Caco-2 (cell line): ENCODE measurements at regions not wholly inside any gene's neighbourhood (a gene's known extent, or its start where the extent isn't known, plus 50 kb on each side); places are given as distances from the start of the nearest gene placed in this dataset.

Experiments
- BruUV-seq: library from RNA; stranded (reverse); fragments of 400-500 nt; replicated peaks from 2 replicates; lab custom pipeline; 2021; lab: Mats Ljungman, UMichigan
- CTCF ChIA-PET: fragments of 300-600 bp; sonication (Branson Sonifier 250); formaldehyde crosslinking; loops from one replicate; lab custom pipeline; 2022; ENCODE audit warnings: antibody characterized with exemption; lab: Charles Lee
- POLR2A ChIA-PET: fragments of 300-600 bp; sonication (Branson Sonifier 250); formaldehyde crosslinking; loops from one replicate; lab custom pipeline; 2022; ENCODE audit warnings: antibody characterized with exemption; lab: Charles Lee
- DNase-seq, 2 experiments: peaks; one replicate each; pipeline versions ENCODE4 v3.0.0 to v3.0.0-alpha.2; 2020 to 2022
- H3K27me3 ChIP-seq: replicated peaks from 2 replicates; pipeline ENCODE4 v1.6.0; 2011; ENCODE audit warnings: low read length; ENCODE audit not compliant: control insufficient read depth, insufficient read depth
- H3K36me3 ChIP-seq: 2 replicates; pipeline ENCODE4 v1.5.1; 2011; ENCODE audit warnings: low read length; ENCODE audit not compliant: control insufficient read depth, insufficient read depth
- H3K4me1 ChIP-seq: fragments of 250-450 bp; sonication (Bioruptor Pico); 2 replicates; pipeline ENCODE4 v1.5.1; 2020; ENCODE audit warnings: mild to moderate bottlenecking
- H3K4me3 ChIP-seq: 2 replicates; pipeline ENCODE4 v1.5.1; 2011; ENCODE audit warnings: low read depth, mild to moderate bottlenecking, control low read depth, low read length
- H3K9me3 ChIP-seq: fragments of 250-450 bp; sonication (Bioruptor Pico); 2 replicates; pipeline ENCODE4 v1.5.1; 2020; ENCODE audit warnings: mild to moderate bottlenecking, moderate library complexity
- H3K27ac Mint-ChIP-seq: one replicate; pipeline ENCODE4 v1.8.0; 2022; ENCODE audit warnings: mixed read lengths; ENCODE audit not compliant: unreplicated experiment
- H3K27me3 Mint-ChIP-seq: one replicate; pipeline ENCODE4 v1.8.0; 2022; ENCODE audit warnings: mixed read lengths; ENCODE audit not compliant: insufficient read depth, unreplicated experiment
- H3K36me3 Mint-ChIP-seq: one replicate; pipeline ENCODE4 v1.8.0; 2022; ENCODE audit warnings: mild to moderate bottlenecking, mixed read lengths; ENCODE audit not compliant: insufficient read depth, unreplicated experiment
- H3K4me1 Mint-ChIP-seq: one replicate; pipeline ENCODE4 v1.8.0; 2022; ENCODE audit warnings: low read depth, mixed read lengths; ENCODE audit not compliant: unreplicated experiment
- H3K4me3 Mint-ChIP-seq: one replicate; pipeline ENCODE4 v1.8.0; 2022; ENCODE audit warnings: mild to moderate bottlenecking, moderate library complexity, mixed read lengths; ENCODE audit not compliant: unreplicated experiment
- H3K9me3 Mint-ChIP-seq: one replicate; pipeline ENCODE4 v1.8.0; 2022; ENCODE audit warnings: mixed read lengths; ENCODE audit not compliant: unreplicated experiment
- CTCF ChIP-seq, 2 experiments: fragments of 200-600 bp in 1 of 2; IDR thresholded peaks; 1 replicate in 1 of 2; 2 replicates in 1 of 2; pipeline versions ENCODE4 v1.5.1 to v1.8.0; 2011 to 2022; ENCODE audit warnings: antibody characterized with exemption in 1 of 2, control low read depth in 1 of 2, inconsistent platforms in 1 of 2, low read depth in 1 of 2, low read length in 1 of 2, mild to moderate bottlenecking in 1 of 2, moderate library complexity in 1 of 2; ENCODE audit not compliant: insufficient read depth in 1 of 2, severe bottlenecking in 1 of 2, unreplicated experiment in 1 of 2
- intact Hi-C: fragments of 100-400 bp; cut with micrococcal nuclease; formaldehyde crosslinking; loops from one replicate; pipeline ENCODE4 v1.10.0; 2022; ENCODE audit not compliant: unreplicated experiment

GRCh38 chr2:16136461-16137035 lies 196.2 kb downstream of the MYCN start:
- Mint-ChIP-seq H3K4me3 (no peak overlapping the region), H3K36me3 (no peaks in the 10 kb centered on the region), H3K27me3 (no peaks in the 10 kb centered on the region), H3K9me3 (peaks cover 3% of the 10 kb centered on the region), H3K4me1 (no peaks in the 10 kb centered on the region), H3K27ac (no peak overlapping the region)
- Histone ChIP-seq H3K4me3 (no peak overlapping the region), H3K27me3 (no peaks in the 10 kb centered on the region), H3K4me1 (no peaks in the 10 kb centered on the region), H3K36me3 (no peaks in the 10 kb centered on the region), H3K9me3 (no peaks in the 10 kb centered on the region)
- POLR2A ChIA-PET, result no interaction called here
- BruUV-seq, result no TSS peak
- intact Hi-C loops, result no loop called here
- DNase-seq, result no peak
- no peak for TF ChIP-seq CTCF (IDR thresholded peaks at IDR 0.05; ENCODE audit: insufficient read depth in 1 of 2, low read depth in 1 of 2, low read length in 1 of 2, severe bottlenecking in 1 of 2, unreplicated experiment in 1 of 2)
- CTCF ChIA-PET, result no interaction called here

GRCh38 chr2:16135913-16136310 lies 195.6 kb downstream of the MYCN start:
- Mint-ChIP-seq H3K27me3 (no peaks in the 10 kb centered on the region), H3K27ac (no peak overlapping the region), H3K4me3 (no peak overlapping the region), H3K36me3 (no peaks in the 10 kb centered on the region), H3K9me3 (no peaks in the 10 kb centered on the region), H3K4me1 (no peaks in the 10 kb centered on the region)
- H3K4me1 ChIP-seq, result no peaks in the 10 kb centered on the region
- H3K36me3 ChIP-seq, result no peaks in the 10 kb centered on the region
- no peak overlapping the region for H3K4me3 ChIP-seq
- no peak for DNase-seq
- TF ChIP-seq CTCF (IDR thresholded peaks at IDR 0.05; ENCODE audit: insufficient read depth in 1 of 2, low read depth in 1 of 2, low read length in 1 of 2, severe bottlenecking in 1 of 2, unreplicated experiment in 1 of 2), result no peak
- intact Hi-C loops, result no loop called here
- BruUV-seq, result no TSS peak
- ChIA-PET POLR2A (no interaction called here), CTCF (no interaction called here)
- H3K27me3 ChIP-seq, result no peaks in the 10 kb centered on the region
- H3K9me3 ChIP-seq, result no peaks in the 10 kb centered on the region

GRCh38 chr2:16135196-16135912 lies 195.0 kb downstream of the MYCN start:
- ChIA-PET CTCF (no interaction called here), POLR2A (no interaction called here)
- DNase-seq, result no peak
- H3K4me1 ChIP-seq, result no peaks in the 10 kb centered on the region
- no peaks in the 10 kb centered on the region for H3K9me3 Mint-ChIP-seq
- no peak overlapping the region for H3K4me3 ChIP-seq
- BruUV-seq, result no TSS peak
- H3K36me3 Mint-ChIP-seq, result no peaks in the 10 kb centered on the region
- no peaks in the 10 kb centered on the region for H3K9me3 ChIP-seq
- no peak overlapping the region for H3K27ac Mint-ChIP-seq
- H3K27me3 Mint-ChIP-seq, result no peaks in the 10 kb centered on the region
- intact Hi-C loops, result no loop called here
- H3K4me1 Mint-ChIP-seq, result no peaks in the 10 kb centered on the region
- no peaks in the 10 kb centered on the region for H3K27me3 ChIP-seq
- no peak overlapping the region for H3K4me3 Mint-ChIP-seq
- TF ChIP-seq CTCF (IDR thresholded peaks at IDR 0.05; ENCODE audit: insufficient read depth in 1 of 2, low read depth in 1 of 2, low read length in 1 of 2, severe bottlenecking in 1 of 2, unreplicated experiment in 1 of 2), result no peak
- no peaks in the 10 kb centered on the region for H3K36me3 ChIP-seq
